HCT116 (cell line): ENCODE measurements at regions not wholly inside any gene's neighbourhood (a gene's known extent, or its start where the extent isn't known, plus 50 kb on each side); places are given as distances from the start of the nearest gene placed in this dataset.

ENCODE experiments used
- ATAC-seq: fragments of 200-7000 bp; cut with Tn5 transposase; 2 replicates; pipeline ENCODE4 v1.9.1; 2020; ENCODE audit warnings: mild to moderate bottlenecking, moderate library complexity
- BruUV-seq: library from RNA; stranded (reverse); fragments of 400-500 nt; replicated peaks from 2 replicates; lab custom pipeline; 2021; lab: Mats Ljungman, UMichigan
- CTCF ChIA-PET: fragments of 300-600 bp; sonication (Branson Sonifier 250); formaldehyde crosslinking; loops from one replicate; lab custom pipeline; 2021; ENCODE audit warnings: antibody characterized with exemption; lab: Charles Lee
- POLR2A ChIA-PET: fragments of 300-600, 350-600 bp; sonication (Branson Sonifier 250); formaldehyde crosslinking; loops from one replicate; lab custom pipeline; 2021; ENCODE audit warnings: antibody characterized with exemption; lab: Charles Lee
- RAD21 ChIA-PET, 2 experiments: fragments of 300-600 bp; sonication (Branson Sonifier 250); formaldehyde crosslinking; loops; one replicate each; lab custom pipeline; 2023; ENCODE audit warnings: low total read pairs in 2 of 2; ENCODE audit not compliant: uncharacterized antibody in 2 of 2, unreplicated experiment in 2 of 2, low non-redundant PET in 1 of 2; lab: Charles Lee
- DNase-seq: peaks from one replicate; pipeline ENCODE4 v3.0.0-alpha.2; 2010; ENCODE audit warnings: low read depth, low spot score
- H2AFZ ChIP-seq: fragments of 200-600 bp; shearing (Covaris generic), sonication (generic); 2 replicates; pipeline ENCODE4 v1.6.1; 2017; ENCODE audit warnings: low read depth, mixed run types, mixed read lengths, antibody characterized with exemption, low read length; ENCODE audit not compliant: poor library complexity, severe bottlenecking
- H3K27ac ChIP-seq: 2 replicates; pipeline ENCODE4 v1.5.1; 2012; ENCODE audit warnings: low read depth, low read length
- H3K27me3 ChIP-seq: fragments of 200-600 bp; sonication (generic); 2 replicates; pipeline ENCODE4 v1.6.1; 2016; ENCODE audit warnings: mixed run types, low read length, mixed read lengths; ENCODE audit not compliant: insufficient read depth
- H3K36me3 ChIP-seq, 2 experiments: fragments of 200-500 bp in 1 of 2; fragments of 200-600 bp in 1 of 2; sonication (Bioruptor generic) in 1 of 2; sonication (generic) in 1 of 2; 2 replicates each; pipeline versions ENCODE4 v1.5.1 to v1.6.1; 2014 to 2016; ENCODE audit warnings: low read length in 2 of 2, inconsistent platforms in 1 of 2, mixed read lengths in 1 of 2, mixed run types in 1 of 2; ENCODE audit not compliant: insufficient read depth in 2 of 2, control insufficient read depth in 1 of 2
- H3K4me1 ChIP-seq, 2 experiments: fragments of 200-600 bp in 1 of 2; sonication (generic) in 1 of 2; 2 replicates each; pipeline versions ENCODE4 v1.5.1 to v1.6.1; 2012 to 2017; ENCODE audit warnings: low read length in 2 of 2, inconsistent platforms in 1 of 2, mild to moderate bottlenecking in 1 of 2, mixed read lengths in 1 of 2, mixed run types in 1 of 2, moderate library complexity in 1 of 2; ENCODE audit not compliant: insufficient read depth in 2 of 2, control insufficient read depth in 1 of 2
- H3K4me2 ChIP-seq: fragments of 200-600 bp; sonication (generic); 2 replicates; pipeline ENCODE4 v1.6.1; 2017; ENCODE audit warnings: mixed run types, low read length, mixed read lengths
- H3K4me3 ChIP-seq, 2 experiments: fragments of 200-600 bp in 1 of 2; sonication (generic) in 1 of 2; replicated peaks in 1 of 2; 2 replicates each; pipeline ENCODE4 v1.5.1; 2011 to 2016; ENCODE audit warnings: low read length in 2 of 2, control low read depth in 1 of 2, low read depth in 1 of 2, mild to moderate bottlenecking in 1 of 2, mixed read lengths in 1 of 2, mixed run types in 1 of 2
- H3K79me2 ChIP-seq: fragments of 200-600 bp; sonication (generic); 2 replicates; pipeline ENCODE4 v1.6.1; 2017; ENCODE audit warnings: mild to moderate bottlenecking, mixed run types, low read length, moderate library complexity, mixed read lengths; ENCODE audit not compliant: insufficient read depth
- H3K9ac ChIP-seq: fragments of 200-600 bp; sonication (generic); 2 replicates; pipeline ENCODE4 v1.6.1; 2016; ENCODE audit warnings: low read length, mixed read lengths
- H3K9me2 ChIP-seq: fragments of 200-600 bp; sonication (generic), shearing (Covaris generic); 2 replicates; pipeline ENCODE4 v1.6.1; 2017; ENCODE audit warnings: mixed run types, mild to moderate bottlenecking, moderate library complexity; ENCODE audit not compliant: insufficient read depth
- H3K9me3 ChIP-seq, 2 experiments: fragments of 200-500 bp in 1 of 2; fragments of 200-600 bp in 1 of 2; sonication (Bioruptor generic) in 1 of 2; sonication (generic) in 1 of 2; 2 replicates each; pipeline ENCODE4 v1.6.1; 2014 to 2017; ENCODE audit warnings: low read length in 2 of 2, mixed read lengths in 2 of 2, inconsistent platforms in 1 of 2, low read depth in 1 of 2, mild to moderate bottlenecking in 1 of 2, mixed run types in 1 of 2, moderate library complexity in 1 of 2; ENCODE audit not compliant: control insufficient read depth in 1 of 2, insufficient read depth in 1 of 2
- H4K20me1 ChIP-seq: fragments of 200-600 bp; sonication (generic), shearing (Covaris generic); 2 replicates; pipeline ENCODE4 v1.6.1; 2017; ENCODE audit warnings: mixed run types, mild to moderate bottlenecking, moderate library complexity; ENCODE audit not compliant: insufficient read depth
- CBX3 ChIP-seq: IDR thresholded peaks from 2 replicates; pipeline ENCODE4 v1.6.1; 2012; ENCODE audit warnings: low read depth
- CEBPB ChIP-seq: IDR thresholded peaks from 2 replicates; pipeline ENCODE4 v1.6.1; 2012; ENCODE audit warnings: low read depth
- EGR1 ChIP-seq: IDR thresholded peaks from 2 replicates; pipeline ENCODE4 v1.6.1; 2012; ENCODE audit warnings: low read depth
- ELF1 ChIP-seq: IDR thresholded peaks from 2 replicates; pipeline ENCODE4 v1.6.1; 2012; ENCODE audit warnings: low read depth, borderline replicate concordance
- EZH2 ChIP-seq: fragments of 200-600 bp; sonication (generic); IDR thresholded peaks from 2 replicates; pipeline ENCODE4 v1.6.1; 2017; ENCODE audit warnings: antibody characterized with exemption, mixed run types
- EZH2phosphoT487 ChIP-seq: fragments of 200-600 bp; IDR thresholded peaks from 2 replicates; pipeline ENCODE4 v1.6.1; 2018; ENCODE audit warnings: antibody characterized with exemption, borderline replicate concordance
- FOSL1 ChIP-seq: IDR thresholded peaks from 2 replicates; pipeline ENCODE4 v1.6.1; 2012; ENCODE audit warnings: low read depth
- POLR2AphosphoS5 ChIP-seq: IDR thresholded peaks from 2 replicates; pipeline ENCODE4 v1.6.1; 2011; ENCODE audit warnings: mild to moderate bottlenecking, low read depth, low read length, moderate library complexity
- SIN3A ChIP-seq: IDR thresholded peaks from 2 replicates; pipeline ENCODE4 v1.6.1; 2012; ENCODE audit warnings: low read depth
- SP1 ChIP-seq: IDR thresholded peaks from 2 replicates; pipeline ENCODE4 v1.6.1; 2012; ENCODE audit warnings: low read depth
- TCF7L2 ChIP-seq: IDR thresholded peaks from 2 replicates; pipeline ENCODE4 v1.7.0; 2011; ENCODE audit warnings: borderline replicate concordance, inconsistent platforms; ENCODE audit not compliant: insufficient read depth, insufficient read length; ENCODE audit errors: extremely low read depth
- YY1 ChIP-seq: IDR thresholded peaks from 2 replicates; pipeline ENCODE4 v1.6.1; 2011; ENCODE audit warnings: low read length, low read depth, moderate library complexity, mild to moderate bottlenecking; ENCODE audit not compliant: insufficient replicate concordance; ENCODE audit errors: extremely low read depth
- ZFX ChIP-seq: fragments of 450-650 bp; IDR thresholded peaks from 2 replicates; pipeline ENCODE4 v1.6.1; 2017
- intact Hi-C: fragments of 100-400 bp; cut with micrococcal nuclease; formaldehyde crosslinking; loops from 2 replicates; pipeline ENCODE4 v1.10.0; 2022
- TF ChIP-seq, protein P1 (sequence below): IDR thresholded peaks from 2 replicates; pipeline ENCODE4 v1.6.1; 2012; ENCODE audit warnings: low read depth
- TF ChIP-seq, protein P2 (sequence below): IDR thresholded peaks from 2 replicates; pipeline ENCODE4 v1.6.1; 2012
- TF ChIP-seq, protein P3 (sequence below): IDR thresholded peaks from 2 replicates; pipeline ENCODE4 v1.6.1; 2012

DNA sequence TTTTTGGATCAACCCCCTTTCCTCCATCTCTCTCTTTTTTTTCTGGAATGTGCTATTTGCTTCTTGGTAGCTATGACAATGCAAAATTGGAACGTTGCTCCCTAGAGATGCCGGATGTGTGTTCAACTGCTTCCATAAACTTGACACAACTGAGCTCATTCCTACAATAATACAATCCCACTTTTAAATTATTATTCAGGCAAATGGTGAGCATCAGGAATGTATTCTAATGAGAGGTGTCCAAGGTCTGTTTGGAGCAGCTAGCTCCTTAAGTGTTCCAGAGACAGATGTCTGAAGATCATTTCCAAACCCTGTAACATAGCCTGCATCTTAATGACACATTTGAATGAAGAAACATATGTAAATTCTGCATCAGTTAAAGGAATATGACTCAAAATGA is 518.4 kb downstream of the TAF11L14 start (continued):
- TF ChIP-seq EZH2phosphoT487: no peak
- no peak for TF ChIP-seq YY1
- TF ChIP-seq, protein P1, sequence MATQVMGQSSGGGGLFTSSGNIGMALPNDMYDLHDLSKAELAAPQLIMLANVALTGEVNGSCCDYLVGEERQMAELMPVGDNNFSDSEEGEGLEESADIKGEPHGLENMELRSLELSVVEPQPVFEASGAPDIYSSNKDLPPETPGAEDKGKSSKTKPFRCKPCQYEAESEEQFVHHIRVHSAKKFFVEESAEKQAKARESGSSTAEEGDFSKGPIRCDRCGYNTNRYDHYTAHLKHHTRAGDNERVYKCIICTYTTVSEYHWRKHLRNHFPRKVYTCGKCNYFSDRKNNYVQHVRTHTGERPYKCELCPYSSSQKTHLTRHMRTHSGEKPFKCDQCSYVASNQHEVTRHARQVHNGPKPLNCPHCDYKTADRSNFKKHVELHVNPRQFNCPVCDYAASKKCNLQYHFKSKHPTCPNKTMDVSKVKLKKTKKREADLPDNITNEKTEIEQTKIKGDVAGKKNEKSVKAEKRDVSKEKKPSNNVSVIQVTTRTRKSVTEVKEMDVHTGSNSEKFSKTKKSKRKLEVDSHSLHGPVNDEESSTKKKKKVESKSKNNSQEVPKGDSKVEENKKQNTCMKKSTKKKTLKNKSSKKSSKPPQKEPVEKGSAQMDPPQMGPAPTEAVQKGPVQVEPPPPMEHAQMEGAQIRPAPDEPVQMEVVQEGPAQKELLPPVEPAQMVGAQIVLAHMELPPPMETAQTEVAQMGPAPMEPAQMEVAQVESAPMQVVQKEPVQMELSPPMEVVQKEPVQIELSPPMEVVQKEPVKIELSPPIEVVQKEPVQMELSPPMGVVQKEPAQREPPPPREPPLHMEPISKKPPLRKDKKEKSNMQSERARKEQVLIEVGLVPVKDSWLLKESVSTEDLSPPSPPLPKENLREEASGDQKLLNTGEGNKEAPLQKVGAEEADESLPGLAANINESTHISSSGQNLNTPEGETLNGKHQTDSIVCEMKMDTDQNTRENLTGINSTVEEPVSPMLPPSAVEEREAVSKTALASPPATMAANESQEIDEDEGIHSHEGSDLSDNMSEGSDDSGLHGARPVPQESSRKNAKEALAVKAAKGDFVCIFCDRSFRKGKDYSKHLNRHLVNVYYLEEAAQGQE: no peak
- TF ChIP-seq ELF1: no peak
- no peak for TF ChIP-seq EZH2
- no peak for TF ChIP-seq SIN3A
- TF ChIP-seq EGR1: no peak
- TF ChIP-seq TCF7L2: no peak
- TF ChIP-seq CEBPB: no peak
- TF ChIP-seq, all 23 proteins: peak for 0

DNA sequence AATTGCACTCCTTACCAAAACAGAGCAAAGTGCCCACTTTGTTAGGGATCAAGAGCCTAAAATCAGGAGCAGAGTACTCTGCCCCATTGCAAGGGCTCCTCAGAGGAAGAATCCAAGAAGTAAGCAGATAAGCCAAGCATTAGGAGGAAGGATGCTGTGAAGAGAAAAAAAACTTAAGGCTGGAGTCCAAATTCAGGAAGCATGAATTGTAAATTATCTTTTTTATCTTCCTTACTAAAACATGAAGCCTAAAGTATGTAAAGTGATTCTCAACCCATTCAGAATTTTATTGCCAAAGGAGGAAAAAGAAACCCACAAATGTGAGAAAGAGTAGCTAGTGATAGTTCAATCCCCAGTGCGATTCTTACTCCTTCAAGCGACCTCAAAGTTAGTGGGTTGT is 523.9 kb downstream of the TAF11L14 start:
- H4K20me1 ChIP-seq: no peaks in the 10 kb centered on the region
- H3K4me3 ChIP-seq: no peak overlapping the region
- no peaks in the 10 kb centered on the region for H3K79me2 ChIP-seq
- no TSS peak for BruUV-seq
- H3K9me3 ChIP-seq: peaks cover under 1 to 16% of the 10 kb centered on the region in 2 experiments; a peak in 2 of 4 replicates
- no peak overlapping the region for H3K4me2 ChIP-seq
- intact Hi-C loops: no loop called here
- no peak for DNase-seq
- ChIA-PET CTCF (no interaction called here), RAD21 (no interaction called here), POLR2A (no interaction called here)
- ATAC-seq: no peak
- H3K9ac ChIP-seq: no peak overlapping the region
- H3K4me1 ChIP-seq: no peaks in the 10 kb centered on the region
- no peaks in the 10 kb centered on the region for H3K27me3 ChIP-seq
- H3K27ac ChIP-seq: no peak overlapping the region
- H2AFZ ChIP-seq: no peak overlapping the region
- H3K9me2 ChIP-seq: no peaks in the 10 kb centered on the region
- no peaks in the 10 kb centered on the region for H3K36me3 ChIP-seq
- no peak for TF ChIP-seq POLR2AphosphoS5
- no peak for TF ChIP-seq ELF1
- no peak for TF ChIP-seq FOSL1
- TF ChIP-seq EZH2phosphoT487: no peak
- TF ChIP-seq, protein P1: no peak
- TF ChIP-seq ZFX: no peak
- TF ChIP-seq, protein P2, sequence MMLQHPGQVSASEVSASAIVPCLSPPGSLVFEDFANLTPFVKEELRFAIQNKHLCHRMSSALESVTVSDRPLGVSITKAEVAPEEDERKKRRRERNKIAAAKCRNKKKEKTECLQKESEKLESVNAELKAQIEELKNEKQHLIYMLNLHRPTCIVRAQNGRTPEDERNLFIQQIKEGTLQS: no peak
- TF ChIP-seq TCF7L2: no peak
- TF ChIP-seq SP1: no peak
- TF ChIP-seq, protein P3, sequence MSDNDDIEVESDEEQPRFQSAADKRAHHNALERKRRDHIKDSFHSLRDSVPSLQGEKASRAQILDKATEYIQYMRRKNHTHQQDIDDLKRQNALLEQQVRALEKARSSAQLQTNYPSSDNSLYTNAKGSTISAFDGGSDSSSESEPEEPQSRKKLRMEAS: no peak
- no peak for TF ChIP-seq CBX3
- no peak for TF ChIP-seq EGR1
